Kidney epithelial cell (primary cell): ENCODE measurements at regions not wholly inside any gene's neighbourhood (a gene's known extent, or its start where the extent isn't known, plus 50 kb on each side); places are given as distances from the start of the nearest gene placed in this dataset.

Experiments
- DNase-seq: peaks from one replicate; pipeline ENCODE4 v3.0.0-alpha.2; 2010; ENCODE audit warnings: low read depth
- H3K27me3 ChIP-seq: 2 replicates; pipeline ENCODE4 v1.6.0; 2011; ENCODE audit warnings: low read length; ENCODE audit not compliant: control insufficient read depth, insufficient read depth
- H3K36me3 ChIP-seq: 2 replicates; pipeline ENCODE4 v1.5.1; 2011; ENCODE audit warnings: low read length; ENCODE audit not compliant: control insufficient read depth, insufficient read depth
- H3K4me3 ChIP-seq: 2 replicates; pipeline ENCODE4 v1.5.1; 2011; ENCODE audit warnings: low read depth, mild to moderate bottlenecking, control low read depth, low read length
- TF ChIP-seq, protein P1 (sequence below): IDR thresholded peaks from 2 replicates; pipeline ENCODE4 v1.5.1; 2011; ENCODE audit warnings: mild to moderate bottlenecking, moderate library complexity, low read length, control low read depth, inconsistent platforms; ENCODE audit not compliant: insufficient read depth, poor library complexity, severe bottlenecking

DNA sequence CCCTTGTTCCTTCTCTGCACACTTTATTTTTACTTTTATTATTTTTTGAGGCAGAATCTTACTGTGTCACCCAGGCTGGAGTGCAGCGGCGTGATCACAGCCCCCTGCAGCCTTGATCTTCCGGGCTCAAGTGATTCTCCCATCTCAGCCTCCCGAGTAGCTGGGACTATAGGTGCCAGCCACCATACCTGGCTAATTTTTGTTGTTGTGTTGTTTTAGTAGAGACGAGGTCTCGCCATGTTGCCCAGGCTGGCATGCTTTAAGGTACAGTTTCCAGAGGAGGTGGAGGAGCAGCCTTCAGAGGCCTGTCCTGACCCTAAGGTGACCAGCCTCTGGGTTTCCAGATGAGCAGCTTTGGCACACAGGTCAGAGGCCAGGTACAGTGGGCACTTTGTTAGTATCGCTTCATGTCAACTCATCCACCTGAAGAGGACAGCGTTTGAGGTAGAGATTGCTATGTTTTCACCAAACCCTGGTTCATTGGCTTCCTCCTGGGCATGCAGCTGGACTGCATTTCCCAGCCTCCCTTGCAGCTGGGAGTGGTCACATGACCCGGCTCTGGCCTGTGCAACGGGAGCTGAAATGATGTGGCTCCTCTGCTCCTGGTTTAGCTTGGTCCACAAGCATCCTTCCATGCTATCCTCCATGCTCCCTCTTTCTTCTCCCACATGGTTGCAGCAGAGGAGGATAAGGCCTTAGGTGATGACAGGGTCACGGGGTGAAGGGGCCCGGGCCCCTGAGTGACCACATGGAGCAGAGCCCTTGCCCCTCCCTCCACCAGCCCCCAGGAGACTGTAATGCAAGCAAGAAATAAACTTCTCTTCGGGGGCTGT, 139.3 kb upstream of the IER5L start:
- no peak overlapping the region for H3K4me3 ChIP-seq
- H3K27me3 ChIP-seq: no peaks in the 10 kb centered on the region
- TF ChIP-seq, protein P1, sequence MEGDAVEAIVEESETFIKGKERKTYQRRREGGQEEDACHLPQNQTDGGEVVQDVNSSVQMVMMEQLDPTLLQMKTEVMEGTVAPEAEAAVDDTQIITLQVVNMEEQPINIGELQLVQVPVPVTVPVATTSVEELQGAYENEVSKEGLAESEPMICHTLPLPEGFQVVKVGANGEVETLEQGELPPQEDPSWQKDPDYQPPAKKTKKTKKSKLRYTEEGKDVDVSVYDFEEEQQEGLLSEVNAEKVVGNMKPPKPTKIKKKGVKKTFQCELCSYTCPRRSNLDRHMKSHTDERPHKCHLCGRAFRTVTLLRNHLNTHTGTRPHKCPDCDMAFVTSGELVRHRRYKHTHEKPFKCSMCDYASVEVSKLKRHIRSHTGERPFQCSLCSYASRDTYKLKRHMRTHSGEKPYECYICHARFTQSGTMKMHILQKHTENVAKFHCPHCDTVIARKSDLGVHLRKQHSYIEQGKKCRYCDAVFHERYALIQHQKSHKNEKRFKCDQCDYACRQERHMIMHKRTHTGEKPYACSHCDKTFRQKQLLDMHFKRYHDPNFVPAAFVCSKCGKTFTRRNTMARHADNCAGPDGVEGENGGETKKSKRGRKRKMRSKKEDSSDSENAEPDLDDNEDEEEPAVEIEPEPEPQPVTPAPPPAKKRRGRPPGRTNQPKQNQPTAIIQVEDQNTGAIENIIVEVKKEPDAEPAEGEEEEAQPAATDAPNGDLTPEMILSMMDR: no peak
- DNase-seq: no peak
- peaks cover 1% of the 10 kb centered on the region for H3K36me3 ChIP-seq

DNA sequence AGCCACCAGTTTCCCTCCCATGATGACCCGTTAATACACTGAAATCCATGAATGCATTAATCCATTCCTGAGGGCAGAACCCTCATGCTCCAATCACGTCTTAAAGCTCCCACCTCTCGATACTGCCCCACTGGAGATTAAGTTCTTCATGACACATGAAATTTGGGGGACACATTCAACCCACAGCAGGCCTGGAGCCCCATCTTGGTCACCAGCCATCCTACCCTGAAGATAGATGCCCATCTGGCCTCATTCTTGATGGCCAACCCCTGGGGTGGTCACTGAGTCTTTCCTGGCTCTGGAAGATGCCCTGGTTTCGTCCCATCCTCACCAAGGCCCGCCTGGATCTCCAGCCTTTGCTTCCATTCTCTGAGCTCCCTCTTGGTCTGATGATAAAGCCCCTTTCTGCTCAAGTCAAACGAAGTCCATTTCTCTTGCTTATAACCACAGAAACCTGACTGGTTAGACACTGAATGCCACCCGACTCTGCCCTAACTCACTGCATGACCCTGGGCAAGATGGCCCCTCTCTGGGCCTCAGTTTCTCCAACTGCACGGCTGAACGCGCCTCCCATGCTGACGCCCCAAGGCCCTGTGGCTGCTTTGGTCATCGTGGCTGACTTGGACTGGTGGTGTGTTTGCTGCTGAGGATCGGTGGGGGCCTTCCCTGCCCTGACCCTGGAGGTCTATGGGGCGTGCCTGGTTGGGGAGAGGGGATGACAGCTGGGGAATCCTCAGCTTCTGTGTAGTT, 138.4 kb upstream of the IER5L start:
- no peak for DNase-seq

DNA sequence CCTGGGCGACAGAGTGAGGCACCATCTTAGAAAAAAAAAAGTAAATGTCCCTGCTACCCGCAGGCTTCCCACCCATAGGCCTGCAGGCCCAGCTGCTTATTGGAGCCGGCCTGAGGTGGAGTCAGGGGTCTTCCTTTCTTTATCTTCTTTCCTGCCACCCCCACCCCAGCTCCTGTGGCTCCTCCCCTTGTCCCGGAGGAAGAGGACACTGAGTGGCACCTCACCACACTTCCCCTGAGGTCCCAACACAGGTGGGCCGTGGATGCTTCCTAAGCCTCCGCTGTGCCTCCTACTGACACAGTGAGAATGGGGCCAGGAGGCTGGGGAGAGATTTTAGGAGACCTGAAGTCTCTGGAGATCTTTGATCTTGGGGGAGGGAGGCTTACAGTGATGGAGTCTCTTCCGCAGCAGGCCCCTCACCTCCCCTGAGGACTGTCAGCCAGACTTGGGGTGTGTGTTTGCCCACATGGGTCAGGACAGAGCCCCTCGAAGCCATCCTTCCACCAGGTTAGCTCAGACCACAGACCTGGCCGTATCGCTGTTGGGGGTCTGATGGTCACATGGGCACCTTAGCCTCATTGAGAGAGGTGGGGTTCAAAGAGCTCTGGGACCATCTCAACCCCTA, 135.4 kb upstream of the IER5L start:
- no peak for DNase-seq
- Histone ChIP-seq H3K4me3 (no peak overlapping the region), H3K36me3 (peaks cover 1% of the 10 kb centered on the region), H3K27me3 (no peaks in the 10 kb centered on the region)
- TF ChIP-seq, protein P1: no peak

More for the DNA sequence above, 138.4 kb upstream of the IER5L start:
- Histone ChIP-seq H3K4me3 (no peak overlapping the region), H3K36me3 (peaks cover 1% of the 10 kb centered on the region), H3K27me3 (no peaks in the 10 kb centered on the region)
- TF ChIP-seq, protein P1: no peak

DNA sequence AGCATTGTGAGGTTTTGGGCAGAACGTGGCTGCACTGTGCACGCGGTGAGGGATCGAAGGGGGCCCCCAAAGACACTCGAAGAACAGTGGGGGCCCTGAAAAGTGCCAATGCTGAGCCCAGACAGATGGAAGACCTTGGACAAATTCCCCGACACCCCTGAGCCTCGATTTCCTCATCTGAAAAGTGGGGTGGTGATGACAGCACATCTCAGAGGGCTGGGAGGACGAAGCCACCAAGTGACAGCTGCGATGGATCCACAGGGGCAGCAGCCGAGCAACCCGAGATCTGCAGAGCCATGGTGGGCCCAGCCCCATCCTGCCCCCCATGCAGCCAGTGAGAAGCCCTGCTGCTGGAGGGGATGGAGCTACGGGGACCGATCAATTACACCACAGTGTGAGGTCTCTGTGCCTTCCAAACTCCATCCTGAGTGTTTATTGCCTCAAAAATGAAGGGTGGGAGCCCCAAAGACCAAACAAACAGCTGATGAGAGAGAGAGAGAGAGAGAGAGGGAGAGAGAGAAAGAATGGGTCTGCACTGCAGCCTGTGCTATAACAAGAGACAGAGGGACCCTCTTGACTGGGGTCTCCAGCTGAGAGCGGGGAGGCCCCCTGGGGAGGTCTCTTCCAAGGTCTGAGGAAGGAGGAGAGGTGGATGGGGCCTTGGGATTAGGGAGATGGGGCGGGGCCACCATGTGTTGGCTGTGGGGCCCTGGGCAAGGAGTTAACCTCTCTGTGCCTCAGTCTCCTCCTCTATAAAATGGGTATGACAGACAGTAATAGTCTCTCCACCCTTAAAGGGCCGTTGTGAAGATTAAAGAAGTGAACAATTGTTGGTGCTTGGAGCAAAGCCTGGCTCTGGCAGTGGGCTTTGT, 134.4 kb upstream of the IER5L start:
- DNase-seq: no peak

DNA sequence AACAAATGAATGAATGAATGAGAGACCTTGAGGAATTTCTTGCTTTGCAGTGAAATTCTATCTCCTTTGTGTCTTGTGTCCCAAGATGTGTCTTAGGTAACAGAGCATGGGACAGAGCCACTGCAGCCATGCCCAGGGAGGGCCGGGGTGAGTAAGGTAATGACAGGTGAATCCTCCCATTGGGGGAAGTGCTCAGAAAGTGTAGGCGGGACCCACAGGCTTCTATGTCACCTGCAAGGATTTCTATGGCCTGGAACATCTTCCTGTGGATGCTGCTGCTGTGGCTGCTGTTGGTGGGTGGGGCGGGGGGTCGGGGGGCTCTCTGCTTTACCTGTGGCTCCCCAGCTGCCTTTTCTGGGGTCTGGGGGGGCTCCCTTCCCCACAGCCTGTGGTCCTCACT, 133.6 kb upstream of the IER5L start:
- TF ChIP-seq, protein P1: no peak
- DNase-seq: no peak
- Histone ChIP-seq H3K36me3 (no peaks in the 10 kb centered on the region), H3K27me3 (no peaks in the 10 kb centered on the region), H3K4me3 (no peak overlapping the region)

More for the DNA sequence above, 134.4 kb upstream of the IER5L start:
- H3K27me3 ChIP-seq: no peaks in the 10 kb centered on the region
- H3K36me3 ChIP-seq: no peaks in the 10 kb centered on the region
- TF ChIP-seq, protein P1: no peak
- no peak overlapping the region for H3K4me3 ChIP-seq
